ENCODE measurements at regions not wholly inside any gene's neighbourhood (a gene's known extent, or its start where the extent isn't known, plus 50 kb on each side); places are given as distances from the start of the nearest gene placed in this dataset.

GRCh38 chr3:59407425-59407824 is 357.6 kb upstream of the CFAP20DC start:
- TF ChIP-seq ZNF274 (IDR thresholded peaks at IDR 0.05; ENCODE audit: low read depth, low read length) (no peak), YY1 (IDR thresholded peaks at IDR 0.05; ENCODE audit: insufficient read depth, insufficient read length) (no peak)
